Thyroid gland (tissue), 4 donors: ENCODE measurements at regions not wholly inside any gene's neighbourhood (a gene's known extent, or its start where the extent isn't known, plus 50 kb on each side); places are given as distances from the start of the nearest gene placed in this dataset.
A peak's percentile ranks its signal among the peaks of the same experiment; 100 is the strongest.

ENCODE experiments used
- DNase-seq, 2 donors: peaks; one replicate each; pipeline ENCODE4 v3.0.0-alpha.2; 2019
- H3K27ac ChIP-seq, 3 donors: fragments of 200-600 bp; sonication (generic); 1 replicate in 2 of 3; 2 replicates in 1 of 3; pipeline ENCODE4 v1.5.1; 2016 to 2019; ENCODE audit warnings: mild to moderate bottlenecking in 1 of 3, moderate library complexity in 1 of 3
- H3K27me3 ChIP-seq: fragments of 200-600 bp; sonication (generic); one replicate; pipeline ENCODE4 v1.5.1; 2019
- H3K36me3 ChIP-seq, 2 donors: fragments of 200-600 bp; sonication (generic); one replicate each; pipeline ENCODE4 v1.5.1; 2016 to 2019
- H3K4me1 ChIP-seq, 2 donors: fragments of 200-600 bp; sonication (generic); one replicate each; pipeline ENCODE4 v1.5.1; 2017 to 2019
- H3K4me3 ChIP-seq, 3 donors: fragments of 200-600 bp; sonication (generic); replicated peaks in 1 of 3; 1 replicate in 2 of 3; 2 replicates in 1 of 3; pipeline ENCODE4 v1.5.1; 2016; ENCODE audit warnings: mild to moderate bottlenecking in 1 of 3
- H3K9me3 ChIP-seq: fragments of 200-600 bp; sonication (generic); one replicate; pipeline ENCODE4 v1.5.1; 2017
- POLR2A ChIP-seq, 2 donors: fragments of 450-650 bp; IDR thresholded peaks; one replicate each; pipeline ENCODE4 v1.6.1; 2017; ENCODE audit warnings: antibody characterized with exemption in 2 of 2, mild to moderate bottlenecking in 2 of 2, moderate library complexity in 1 of 2
- WGBS, 2 donors: methylation state at CpG; one replicate each; pipeline ENCODE4 v1.1.5; 2017; 5-methylcytosine and 5-hydroxymethylcytosine counted together
- intact Hi-C: fragments of 100-400 bp; cut with DNase I; formaldehyde crosslinking; loops from one replicate; pipeline ENCODE4 v1.15.1; 2023
- TF ChIP-seq, protein P1 (sequence below), 6 experiments: fragments of 200-600 bp in 3 of 6; fragments of 450-650 bp in 3 of 6; sonication (generic) in 3 of 6; IDR thresholded peaks; one replicate each; pipeline ENCODE4 v1.5.1; 2016 to 2019; ENCODE audit warnings: antibody characterized with exemption in 6 of 6, mild to moderate bottlenecking in 2 of 6, inconsistent platforms in 1 of 6, moderate library complexity in 1 of 6

DNA sequence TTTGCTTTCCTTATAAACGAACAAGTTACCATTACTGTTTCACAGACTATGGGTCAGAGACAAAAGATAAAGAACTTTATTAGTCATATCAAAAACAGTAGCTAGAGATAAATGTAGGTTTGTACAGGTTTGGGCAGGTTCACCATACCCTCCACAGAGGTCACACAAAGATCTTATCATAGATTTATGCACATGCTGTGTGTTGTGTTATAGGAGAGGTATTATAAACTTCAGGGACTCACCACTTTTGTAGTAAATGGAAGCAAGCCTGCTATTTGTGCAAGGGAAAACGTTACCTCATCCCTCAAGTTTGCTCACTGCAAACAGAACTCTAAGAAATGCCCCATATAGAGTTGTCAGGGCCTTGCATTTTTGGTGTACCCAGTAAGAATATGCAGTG lies 584.5 kb upstream of the LRRTM1 start:
- Histone ChIP-seq H3K36me3 (no peaks in the 10 kb centered on the region), H3K4me3 (no peak overlapping the region), H3K27me3 (no peaks in the 10 kb centered on the region), H3K4me1 (peaks cover 0 to 8% of the 10 kb centered on the region in 2 donors), H3K27ac (no peak overlapping the region), H3K9me3 (no peaks in the 10 kb centered on the region)
- intact Hi-C loops, result no loop called here
- DNase-seq, result no peak
- TF ChIP-seq, protein P1, sequence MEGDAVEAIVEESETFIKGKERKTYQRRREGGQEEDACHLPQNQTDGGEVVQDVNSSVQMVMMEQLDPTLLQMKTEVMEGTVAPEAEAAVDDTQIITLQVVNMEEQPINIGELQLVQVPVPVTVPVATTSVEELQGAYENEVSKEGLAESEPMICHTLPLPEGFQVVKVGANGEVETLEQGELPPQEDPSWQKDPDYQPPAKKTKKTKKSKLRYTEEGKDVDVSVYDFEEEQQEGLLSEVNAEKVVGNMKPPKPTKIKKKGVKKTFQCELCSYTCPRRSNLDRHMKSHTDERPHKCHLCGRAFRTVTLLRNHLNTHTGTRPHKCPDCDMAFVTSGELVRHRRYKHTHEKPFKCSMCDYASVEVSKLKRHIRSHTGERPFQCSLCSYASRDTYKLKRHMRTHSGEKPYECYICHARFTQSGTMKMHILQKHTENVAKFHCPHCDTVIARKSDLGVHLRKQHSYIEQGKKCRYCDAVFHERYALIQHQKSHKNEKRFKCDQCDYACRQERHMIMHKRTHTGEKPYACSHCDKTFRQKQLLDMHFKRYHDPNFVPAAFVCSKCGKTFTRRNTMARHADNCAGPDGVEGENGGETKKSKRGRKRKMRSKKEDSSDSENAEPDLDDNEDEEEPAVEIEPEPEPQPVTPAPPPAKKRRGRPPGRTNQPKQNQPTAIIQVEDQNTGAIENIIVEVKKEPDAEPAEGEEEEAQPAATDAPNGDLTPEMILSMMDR (IDR thresholded peaks at IDR 0.05), result no peak
- no peak for TF ChIP-seq POLR2A (IDR thresholded peaks at IDR 0.05)
- 69 to 82% methylated on average over 2 of the region's 2 CpGs for WGBS, 2 donors

DNA sequence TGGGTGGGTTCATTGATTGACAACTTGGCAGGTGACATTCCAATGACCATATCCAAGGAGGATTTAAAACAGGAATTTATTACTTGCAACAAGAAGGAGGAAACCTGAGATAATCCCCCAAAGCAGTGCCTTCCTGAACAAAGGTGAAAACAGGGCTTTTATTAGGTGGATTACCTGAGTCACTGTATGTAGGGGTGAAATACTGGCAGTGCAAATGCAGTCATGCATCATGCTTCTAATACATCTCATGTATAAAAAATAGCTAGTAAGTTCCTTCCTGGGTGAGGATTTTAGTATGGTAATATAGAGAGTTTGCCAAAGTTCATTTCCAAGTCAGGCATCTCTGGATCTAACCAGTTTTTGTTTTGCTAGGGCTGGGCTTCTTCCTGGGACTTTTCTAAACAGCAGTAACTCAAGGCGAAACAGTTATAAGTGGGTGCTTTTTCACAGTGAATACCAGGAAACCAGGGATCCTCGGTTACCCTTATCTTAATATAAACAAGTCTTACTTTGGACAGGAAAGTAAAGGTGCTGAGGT lies 583.4 kb upstream of the LRRTM1 start:
- Histone ChIP-seq H3K9me3 (no peaks in the 10 kb centered on the region), H3K36me3 (no peaks in the 10 kb centered on the region), H3K27me3 (no peaks in the 10 kb centered on the region), H3K27ac (peak overlapping the region; percentile 30 to 41 (median 34)), H3K4me3 (no peak overlapping the region), H3K4me1 (peaks cover 0 to 8% of the 10 kb centered on the region in 2 donors)
- TF ChIP-seq POLR2A (IDR thresholded peaks at IDR 0.05), result no peak
- TF ChIP-seq, protein P1 (IDR thresholded peaks at IDR 0.05), result no peak
- WGBS, 2 donors, result 18 to 24% methylated on average over 2 of the region's 2 CpGs
- peak in 1 of 2 donors; percentile 16 for DNase-seq
- intact Hi-C loops, result no loop called here

DNA sequence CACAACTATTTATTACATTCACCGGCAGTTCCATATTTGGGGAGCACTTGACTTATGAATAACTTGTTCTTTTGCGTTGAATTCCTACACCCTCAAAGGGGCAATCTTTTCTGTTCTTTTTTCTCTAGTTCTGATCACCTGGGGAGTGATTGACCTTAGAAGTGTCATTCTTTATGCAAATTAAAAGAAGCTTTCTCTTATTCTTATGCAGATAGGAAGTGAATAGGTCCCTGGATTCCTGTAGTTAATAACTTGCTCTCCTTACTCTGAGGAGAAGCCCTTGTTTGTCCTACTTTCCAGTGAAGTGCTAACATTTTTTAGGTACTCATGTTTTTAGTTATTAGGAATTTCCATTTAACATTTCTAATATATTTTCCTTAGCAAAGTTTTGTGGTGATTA lies 569.8 kb upstream of the LRRTM1 start:
- no peaks in the 10 kb centered on the region for H3K27me3 ChIP-seq
- H3K27ac ChIP-seq, result no peak overlapping the region
- TF ChIP-seq, protein P1 (IDR thresholded peaks at IDR 0.05), result no peak
- no peak for TF ChIP-seq POLR2A (IDR thresholded peaks at IDR 0.05)
- no peak overlapping the region for H3K4me3 ChIP-seq
- H3K4me1 ChIP-seq, result no peaks in the 10 kb centered on the region
- 63 to 80% methylated on average over 2 of the region's 2 CpGs for WGBS, 2 donors
- H3K36me3 ChIP-seq, result no peaks in the 10 kb centered on the region
- DNase-seq, result no peak
- H3K9me3 ChIP-seq, result no peaks in the 10 kb centered on the region
- intact Hi-C loops, result no loop called here

DNA sequence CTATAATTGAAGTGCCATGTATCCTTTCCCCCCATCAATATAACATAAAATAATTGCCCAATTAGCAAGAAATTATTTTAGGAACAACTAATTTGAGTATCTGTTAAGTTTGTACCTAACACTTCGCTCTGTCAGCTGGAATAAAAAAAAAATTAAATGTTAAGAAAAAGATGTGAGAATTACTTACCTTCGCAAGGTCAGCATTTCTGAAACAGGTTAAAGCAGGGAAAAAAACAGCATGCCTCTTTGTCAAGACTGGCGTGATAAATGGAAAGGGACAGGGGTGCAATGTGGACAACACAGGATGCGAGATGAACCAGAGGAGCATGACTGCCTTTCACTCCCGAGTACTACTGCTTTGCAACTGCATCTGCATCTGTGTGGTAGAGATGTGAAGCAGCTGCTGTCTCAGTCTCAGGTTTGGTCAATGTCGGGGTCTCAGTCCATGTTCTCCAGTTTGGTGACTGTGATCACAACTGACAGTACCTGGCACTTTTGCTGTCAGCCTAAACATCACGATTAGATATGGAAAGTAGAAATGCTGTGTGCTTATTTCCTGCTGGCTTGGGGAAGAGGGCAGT lies 565.4 kb upstream of the LRRTM1 start:
- Histone ChIP-seq H3K27ac (no peak overlapping the region), H3K4me3 (no peak overlapping the region), H3K36me3 (no peaks in the 10 kb centered on the region), H3K4me1 (no peaks in the 10 kb centered on the region), H3K27me3 (no peaks in the 10 kb centered on the region), H3K9me3 (no peaks in the 10 kb centered on the region)
- 84 to 88% methylated on average over 7 of the region's 7 CpGs for WGBS, 2 donors
- no peak for DNase-seq
- intact Hi-C loops, result no loop called here
- TF ChIP-seq POLR2A (IDR thresholded peaks at IDR 0.05), result no peak
- TF ChIP-seq, protein P1 (IDR thresholded peaks at IDR 0.05), result no peak

DNA sequence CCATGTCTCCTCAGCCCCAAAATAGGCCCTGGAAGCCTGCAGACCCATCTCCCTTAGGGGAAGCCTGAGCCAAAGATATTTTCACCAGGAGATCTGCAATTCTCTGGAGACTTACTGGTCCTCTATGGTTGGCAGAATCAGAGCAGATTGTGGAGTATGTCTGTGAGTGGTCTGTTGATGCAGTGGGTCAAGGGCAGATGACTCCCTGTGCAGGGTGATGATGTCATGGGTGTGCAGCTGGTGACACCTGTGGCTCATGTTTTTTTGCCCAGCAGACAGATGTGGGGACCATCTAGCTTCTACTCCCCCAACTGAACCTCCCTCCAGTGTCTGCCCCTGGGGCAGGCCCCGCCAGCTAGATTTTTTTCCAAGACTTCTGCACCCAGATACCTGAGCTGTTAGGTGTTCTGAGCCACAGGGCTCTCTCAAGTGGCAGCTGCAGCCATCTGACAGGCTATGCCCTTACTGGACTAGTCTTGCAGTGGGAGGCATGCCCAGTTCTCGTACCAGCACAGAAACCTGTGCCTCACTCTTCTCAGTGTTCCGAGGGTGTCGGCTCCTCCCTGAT lies 558.7 kb upstream of the LRRTM1 start:
- WGBS, 2 donors, result 93 to 95% methylated on average over 4 of the region's 4 CpGs

More for the DNA sequence above, 558.7 kb upstream of the LRRTM1 start:
- Histone ChIP-seq H3K36me3 (no peaks in the 10 kb centered on the region), H3K4me3 (no peak overlapping the region), H3K27ac (no peak overlapping the region), H3K4me1 (no peaks in the 10 kb centered on the region), H3K9me3 (no peaks in the 10 kb centered on the region), H3K27me3 (no peaks in the 10 kb centered on the region)
- no peak for DNase-seq
- TF ChIP-seq, protein P1 (IDR thresholded peaks at IDR 0.05), result no peak
- no peak for TF ChIP-seq POLR2A (IDR thresholded peaks at IDR 0.05)
- intact Hi-C loops, result no loop called here
